HG03064 (cell line): ENCODE measurements at regions not wholly inside any gene's neighbourhood (a gene's known extent, or its start where the extent isn't known, plus 50 kb on each side); places are given as distances from the start of the nearest gene placed in this dataset.
"Not testable (repeated sequence)": the region's sequence is repeated elsewhere in the genome, so short reads cannot be mapped to it uniquely, and the experiment has no call there.

ENCODE experiments used
- ATAC-seq: cut with Tn5 transposase; IDR thresholded peaks from one replicate; pipeline ENCODE4 v1.9.1; 2021; ENCODE audit warnings: low read depth; ENCODE audit not compliant: unreplicated experiment

- ATAC-seq = no peak
These were observed 323.8 kb upstream of the ADCY2 start for GRCh38 chr5:7072188-7072587.

GRCh38 chr5:7073666-7074065 lies 322.3 kb upstream of the ADCY2 start:
- no peak for ATAC-seq

GRCh38 chr5:7074176-7074575 lies 321.8 kb upstream of the ADCY2 start:
- ATAC-seq = no peak

- no peak for ATAC-seq
These were observed 320.5 kb upstream of the ADCY2 start for GRCh38 chr5:7075470-7075869.

GRCh38 chr5:7078101-7078500 lies 317.8 kb upstream of the ADCY2 start:
- ATAC-seq = no peak

GRCh38 chr5:7078901-7079300 lies 317.0 kb upstream of the ADCY2 start:
- ATAC-seq = no peak

GRCh38 chr5:7080501-7080900 lies 315.4 kb upstream of the ADCY2 start:
- no peak for ATAC-seq

GRCh38 chr5:7087719-7088297 lies 308.1 kb upstream of the ADCY2 start:
- ATAC-seq = no peak

GRCh38 chr5:7088849-7089248 lies 307.1 kb upstream of the ADCY2 start:
- ATAC-seq = no peak

- ATAC-seq = no peak
These were observed 301.3 kb upstream of the ADCY2 start for GRCh38 chr5:7094626-7095025.

- no peak for ATAC-seq
These were observed 299.6 kb upstream of the ADCY2 start for GRCh38 chr5:7096294-7096693.

- ATAC-seq = no peak
These were observed 290.6 kb upstream of the ADCY2 start for GRCh38 chr5:7105358-7105757.

GRCh38 chr5:7117961-7118360 lies 278.0 kb upstream of the ADCY2 start:
- ATAC-seq = no peak

- ATAC-seq = no peak
These were observed 264.3 kb upstream of the ADCY2 start for GRCh38 chr5:7131680-7132079.

- ATAC-seq = no peak
These were observed 249.1 kb upstream of the ADCY2 start for GRCh38 chr5:7146886-7147285.

GRCh38 chr5:7157083-7157482 lies 238.9 kb upstream of the ADCY2 start:
- no peak for ATAC-seq

- no peak for ATAC-seq
These were observed 226.6 kb upstream of the ADCY2 start for GRCh38 chr5:7169240-7169878.

- ATAC-seq = not testable (repeated sequence)
These were observed 225.2 kb upstream of the ADCY2 start for GRCh38 chr5:7170785-7171184.

- no peak for ATAC-seq
These were observed 216.6 kb upstream of the ADCY2 start for GRCh38 chr5:7179364-7179763.

GRCh38 chr5:7181841-7182240 lies 214.1 kb upstream of the ADCY2 start:
- ATAC-seq = no peak

GRCh38 chr5:7185742-7186141 lies 210.2 kb upstream of the ADCY2 start:
- no peak for ATAC-seq

- ATAC-seq = no peak
These were observed 209.1 kb upstream of the ADCY2 start for GRCh38 chr5:7186818-7187217.
